ENCODE measurements at regions not wholly inside any gene's neighbourhood (a gene's known extent, or its start where the extent isn't known, plus 50 kb on each side); places are given as distances from the start of the nearest gene placed in this dataset.

- DNase-seq (ENCODE audit: low read depth in 2 of 2), result no peak
Measured at GRCh38 chr13:40477623-40478608, 188.5 kb downstream of the FOXO1 start.

GRCh38 chr13:40478775-40479174 lies 187.7 kb downstream of the FOXO1 start:
- no peak for DNase-seq (ENCODE audit: low read depth in 2 of 2)

DNA sequence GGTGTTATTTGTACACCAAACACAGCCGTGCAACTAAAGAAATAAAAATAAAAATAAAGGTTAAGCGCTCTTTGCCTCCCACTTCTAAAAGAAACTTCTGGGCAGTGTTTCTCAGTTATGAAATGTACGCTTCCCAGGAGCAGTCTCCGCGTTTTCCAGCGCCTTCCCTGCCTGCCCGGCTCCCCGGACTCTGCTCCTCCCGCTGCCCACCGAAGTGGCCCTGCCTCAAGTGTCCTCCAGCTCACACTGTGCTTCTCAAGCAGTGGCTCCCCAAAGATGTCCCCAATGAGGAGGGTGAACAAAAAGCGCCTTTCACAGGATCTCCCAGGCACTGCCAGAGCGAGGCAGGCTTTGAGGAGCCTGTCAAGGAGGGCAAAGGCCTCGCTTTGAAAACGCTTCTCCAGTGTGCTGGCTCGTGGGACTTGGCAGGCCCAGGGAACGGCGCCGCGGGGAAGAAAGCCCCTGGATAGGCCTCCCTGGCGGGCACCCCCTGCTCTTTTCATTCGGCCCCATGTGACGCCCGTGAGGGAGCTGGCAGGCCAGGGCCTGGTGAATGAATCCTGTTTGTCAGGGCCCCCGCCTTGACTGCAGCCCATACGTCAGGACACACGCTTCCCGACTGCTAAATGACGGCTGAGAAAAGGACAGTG lies 187.1 kb downstream of the FOXO1 start:
- no peak for DNase-seq (ENCODE audit: low read depth in 2 of 2)

DNA sequence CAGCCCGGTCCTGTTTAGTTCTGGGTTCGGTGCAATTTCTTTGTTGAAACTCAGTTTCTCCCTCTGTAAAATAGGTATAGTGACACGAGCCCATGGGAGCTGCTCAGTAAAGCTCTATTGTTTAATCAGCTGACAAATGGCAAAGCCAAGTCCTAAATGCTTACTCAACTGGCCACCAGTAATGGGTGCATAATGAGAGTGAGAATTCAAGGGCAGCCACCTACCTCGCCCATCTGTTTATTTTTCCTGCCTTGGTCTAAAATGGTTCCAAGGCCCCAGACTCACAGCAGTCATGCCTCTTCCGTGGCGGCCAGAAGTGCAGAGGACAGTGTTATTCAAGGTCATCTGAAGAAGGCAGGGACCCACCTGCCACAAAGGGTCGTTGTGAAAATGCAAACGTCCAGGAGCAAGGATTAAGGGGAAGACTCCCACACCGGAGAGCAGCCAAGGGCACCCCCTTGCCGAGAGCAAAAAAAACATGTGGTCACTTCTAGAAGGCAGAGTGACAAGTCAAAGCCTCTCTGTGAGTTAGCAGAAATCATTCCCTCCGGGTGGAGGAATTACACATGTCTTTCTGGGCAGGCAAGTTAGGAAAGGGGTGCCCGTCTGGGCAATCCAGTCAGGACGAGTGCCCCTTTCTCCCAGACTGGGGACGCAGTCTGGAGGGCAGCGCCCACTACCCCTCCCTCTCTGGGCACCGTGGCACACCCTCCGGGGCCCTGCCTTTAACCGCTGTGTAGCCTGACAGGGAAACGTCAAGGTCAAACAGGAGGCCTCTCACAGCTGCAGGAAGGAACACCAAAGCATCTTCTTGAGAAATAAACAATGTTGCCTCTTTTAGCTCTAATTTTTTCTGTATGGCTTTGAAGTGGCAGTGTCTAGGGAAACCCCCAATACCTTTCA lies 186.2 kb downstream of the FOXO1 start:
- DNase-seq (ENCODE audit: low read depth in 2 of 2), result no peak

GRCh38 chr13:40480915-40481516 lies 185.4 kb downstream of the FOXO1 start:
- DNase-seq (ENCODE audit: low read depth in 2 of 2), result no peak

- DNase-seq (ENCODE audit: low read depth in 2 of 2), result no peak
Measured at GRCh38 chr13:40483601-40484000, 182.8 kb downstream of the FOXO1 start.

GRCh38 chr13:40484101-40484800 lies 182.2 kb downstream of the FOXO1 start:
- no peak for DNase-seq (ENCODE audit: low read depth in 2 of 2)

DNA sequence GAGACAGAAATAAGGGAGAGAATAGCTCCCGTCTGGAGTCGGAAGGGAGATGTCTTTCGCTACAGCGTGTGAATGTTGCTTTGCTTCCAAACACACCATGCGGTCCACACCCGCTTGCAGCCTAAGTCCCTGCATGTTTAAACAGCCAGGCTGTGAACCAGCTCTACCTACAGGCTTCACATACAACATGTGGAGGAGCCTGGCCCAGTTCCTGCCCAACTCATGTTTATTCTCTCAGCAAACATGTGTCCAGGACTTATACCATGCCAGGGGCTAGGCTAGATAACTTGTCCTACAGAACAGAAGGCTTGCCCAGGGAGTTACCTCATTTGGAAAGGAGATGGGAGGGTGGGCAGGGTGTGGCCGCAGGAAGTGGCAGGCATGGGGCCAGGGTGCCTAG lies 181.5 kb downstream of the FOXO1 start:
- no peak for DNase-seq (ENCODE audit: low read depth in 2 of 2)

DNA sequence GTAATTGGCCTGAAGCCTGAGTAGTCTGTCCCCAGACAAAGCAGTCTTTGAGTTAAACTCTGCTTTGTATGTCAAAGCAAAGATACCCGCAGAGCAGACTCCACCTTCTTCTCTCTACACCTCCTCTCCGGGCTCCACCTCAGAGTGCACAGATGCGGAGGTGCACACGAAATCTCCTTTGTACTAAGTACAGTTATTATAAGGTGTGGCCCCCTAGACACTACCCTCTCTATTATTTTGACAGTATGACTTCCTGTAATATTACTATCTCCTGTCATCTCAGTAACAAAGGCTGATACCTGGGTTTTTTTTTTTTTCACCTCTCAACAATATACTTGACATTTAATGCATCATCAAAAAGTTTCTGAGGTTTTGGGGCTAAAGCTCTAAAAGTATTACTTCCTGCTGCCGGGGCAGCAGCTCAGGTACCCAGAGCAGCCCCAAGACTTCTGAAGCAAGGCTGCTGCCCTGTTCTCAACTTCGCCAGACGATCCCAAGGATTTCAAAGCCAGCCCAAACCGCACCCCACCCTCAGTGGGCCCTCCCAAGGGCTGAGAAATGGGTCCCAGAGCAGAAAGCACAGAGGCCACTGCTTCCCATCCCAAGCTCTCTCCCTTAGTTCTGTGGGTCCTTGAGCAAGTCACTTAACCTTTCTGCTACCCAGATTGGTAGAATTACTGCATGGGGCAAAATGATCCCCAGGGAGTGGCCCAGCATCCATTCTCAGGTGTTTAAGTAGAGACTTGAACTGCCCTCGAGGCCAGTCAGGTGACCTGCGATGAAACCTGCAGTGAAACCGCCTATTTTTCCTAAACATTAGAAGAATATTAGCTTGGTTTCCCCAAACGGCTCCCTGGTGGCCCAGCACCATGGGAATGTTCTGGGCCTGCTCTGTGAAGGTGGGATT lies 180.6 kb downstream of the FOXO1 start:
- DNase-seq (ENCODE audit: low read depth in 2 of 2), result peak; percentile 36 to 43

- no peak for DNase-seq (ENCODE audit: low read depth in 2 of 2)
Measured at GRCh38 chr13:40486518-40487163, 179.8 kb downstream of the FOXO1 start.

DNA sequence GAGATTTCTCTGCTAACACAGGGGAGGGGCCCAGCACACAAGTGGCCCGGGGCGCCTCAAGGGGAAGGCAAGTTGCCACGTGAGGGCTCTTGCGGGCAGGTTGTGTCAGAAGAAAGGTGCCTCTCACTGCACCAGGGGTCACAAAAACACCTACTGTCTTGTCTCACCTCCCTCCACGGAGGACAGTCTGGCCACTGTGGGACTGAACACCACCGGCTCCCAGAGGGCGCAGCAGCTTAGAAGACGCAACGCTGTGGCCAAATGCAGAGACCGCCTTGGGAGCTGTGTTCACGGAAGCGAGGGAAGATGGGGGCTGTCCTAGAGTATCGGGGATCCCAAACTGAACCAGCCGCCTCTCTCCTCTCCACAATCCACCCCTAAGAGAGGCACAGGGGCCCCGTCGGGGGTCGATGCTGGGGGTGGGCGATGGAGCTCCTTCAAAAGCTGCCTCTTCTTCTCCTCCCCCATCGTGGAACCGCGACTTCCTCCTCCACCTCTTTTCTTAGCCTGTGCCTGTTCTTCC lies 177.5 kb downstream of the FOXO1 start:
- no peak for DNase-seq (ENCODE audit: low read depth in 2 of 2)

DNA sequence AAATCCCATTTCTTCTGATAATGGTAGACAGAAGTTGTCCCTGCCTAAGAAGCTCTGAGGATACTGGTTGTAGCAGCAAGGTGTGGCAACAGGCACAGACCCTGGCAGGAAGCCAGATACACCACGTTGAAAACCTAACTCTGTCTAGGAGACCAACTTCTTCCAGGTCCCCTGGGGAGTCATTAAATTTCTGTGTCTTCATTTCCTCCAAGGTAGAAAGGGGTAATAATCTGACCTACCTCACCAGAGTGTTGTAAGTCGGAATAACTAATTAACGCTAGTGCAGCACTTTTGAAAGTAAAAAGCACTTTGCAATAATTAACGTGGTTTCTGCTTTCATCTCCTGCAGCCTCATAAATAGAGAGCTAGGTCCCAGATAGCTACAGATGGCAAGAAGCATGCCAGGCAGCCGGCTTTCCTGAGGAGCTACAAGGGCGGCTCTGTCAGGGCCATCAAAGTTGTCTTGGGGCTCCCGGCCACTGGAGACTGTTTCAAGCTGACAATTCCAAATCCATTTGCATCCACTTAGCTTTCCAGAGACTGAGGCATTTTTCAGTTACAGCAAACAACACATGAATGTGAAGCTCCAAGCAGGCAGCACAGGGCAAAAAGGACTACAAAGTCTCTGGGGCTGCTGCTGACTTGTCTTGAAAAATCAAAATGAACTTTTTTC lies 176.2 kb downstream of the FOXO1 start:
- DNase-seq (ENCODE audit: low read depth in 2 of 2), result peak in 1 of 2 donors; percentile 12

- DNase-seq (ENCODE audit: low read depth in 2 of 2), result no peak
Measured at GRCh38 chr13:40492511-40492910, 173.9 kb downstream of the FOXO1 start.

GRCh38 chr13:40494513-40494912 lies 171.9 kb downstream of the FOXO1 start:
- no peak for DNase-seq (ENCODE audit: low read depth in 2 of 2)

DNA sequence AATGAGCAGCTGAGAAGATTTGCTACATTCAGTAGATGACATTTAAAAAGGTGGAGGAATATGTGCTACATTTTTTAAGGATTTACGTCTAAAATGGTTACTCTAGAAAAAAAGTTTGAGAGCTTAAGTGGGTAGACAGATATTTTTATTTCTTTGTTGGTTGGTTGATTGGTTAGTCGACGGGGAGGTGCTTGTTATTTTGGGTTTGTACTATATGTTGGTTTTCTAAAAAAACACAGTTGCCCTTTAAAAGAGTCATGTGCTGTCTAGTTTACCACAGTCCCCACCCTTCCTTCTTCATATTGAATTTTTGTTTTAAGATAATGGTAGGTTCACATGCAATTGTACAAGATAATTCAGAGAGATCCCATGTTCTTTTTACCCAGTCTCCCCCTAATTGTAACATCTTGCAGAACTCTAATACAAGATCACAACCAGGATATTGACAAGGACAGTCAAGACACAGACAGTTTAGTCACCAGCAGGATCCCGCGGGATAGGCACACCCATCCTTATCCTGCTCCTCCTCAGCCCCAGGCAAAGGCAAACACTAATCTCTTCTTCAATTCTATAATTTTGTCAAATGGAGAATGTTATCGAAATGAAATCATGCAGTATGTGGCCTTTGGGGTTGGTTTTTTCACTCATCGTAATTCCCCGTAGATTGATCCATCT lies 171.4 kb downstream of the FOXO1 start:
- no peak for DNase-seq (ENCODE audit: low read depth in 2 of 2)

DNA sequence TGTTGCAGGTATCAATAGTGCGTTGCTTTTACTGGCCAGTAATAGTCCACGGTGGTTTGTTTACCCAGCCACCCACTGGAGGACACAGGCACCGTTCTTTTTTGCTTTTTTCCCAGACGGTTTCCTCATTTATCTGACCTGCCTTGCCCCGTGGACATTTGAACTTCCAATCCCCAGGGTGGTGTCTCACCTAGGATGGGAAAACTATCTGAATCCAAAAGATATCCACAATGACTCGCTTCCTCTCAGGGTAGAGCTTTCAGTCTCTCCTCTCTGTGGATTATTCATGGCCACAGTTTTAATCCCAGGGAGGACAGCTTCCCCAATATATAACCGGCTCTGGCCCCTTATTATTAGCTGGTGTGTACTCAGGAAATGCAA lies 170.8 kb downstream of the FOXO1 start:
- DNase-seq (ENCODE audit: low read depth in 2 of 2), result no peak

- DNase-seq (ENCODE audit: low read depth in 2 of 2), result no peak
Measured at GRCh38 chr13:40496035-40496810, 170.2 kb downstream of the FOXO1 start.

Measured in stimulated activated CD8-positive, alpha-beta memory T cell treated with anti-CD3 and anti-CD28 coated beads, Interleukin-7, amount 100 ng/mL, for 4 hours (primary cell).